GM18505 (cell line): ENCODE measurements at regions not wholly inside any gene's neighbourhood (a gene's known extent, or its start where the extent isn't known, plus 50 kb on each side); places are given as distances from the start of the nearest gene placed in this dataset.
"Not testable (repeated sequence)": the region's sequence is repeated elsewhere in the genome, so short reads cannot be mapped to it uniquely, and the experiment has no call there.

Experiments used
- ATAC-seq: cut with Tn5 transposase; IDR thresholded peaks from one replicate; pipeline ENCODE4 v1.9.1; 2021; ENCODE audit not compliant: unreplicated experiment
- POLR2A ChIP-seq: IDR thresholded peaks from 4 replicates; pipeline ENCODE4 v1.6.1; 2011; ENCODE audit warnings: borderline replicate concordance; ENCODE audit not compliant: insufficient read depth, insufficient read length; ENCODE audit errors: extremely low read depth

DNA sequence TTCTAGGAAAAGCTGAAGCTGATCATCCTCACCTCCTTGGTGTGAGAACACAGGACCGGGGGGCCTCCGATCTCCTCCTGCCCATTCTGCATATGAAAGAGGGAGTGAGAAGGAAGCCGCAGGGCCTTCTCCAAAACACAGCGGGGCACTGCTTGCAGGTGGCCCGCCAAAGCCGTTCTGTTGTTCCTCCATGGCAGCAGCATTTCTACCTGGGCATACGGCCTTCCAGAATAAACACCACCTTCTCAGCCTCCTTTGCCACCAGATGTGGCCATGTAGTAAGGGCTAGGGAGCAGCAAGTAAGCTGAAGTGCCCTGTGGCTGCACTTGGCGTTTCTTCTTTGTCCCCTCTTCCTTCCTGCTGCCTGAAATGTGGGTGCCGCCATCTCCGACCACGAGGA, 214.9 kb downstream of the TOMM20 start:
- no peak for TF ChIP-seq POLR2A
- ATAC-seq = no peak

DNA sequence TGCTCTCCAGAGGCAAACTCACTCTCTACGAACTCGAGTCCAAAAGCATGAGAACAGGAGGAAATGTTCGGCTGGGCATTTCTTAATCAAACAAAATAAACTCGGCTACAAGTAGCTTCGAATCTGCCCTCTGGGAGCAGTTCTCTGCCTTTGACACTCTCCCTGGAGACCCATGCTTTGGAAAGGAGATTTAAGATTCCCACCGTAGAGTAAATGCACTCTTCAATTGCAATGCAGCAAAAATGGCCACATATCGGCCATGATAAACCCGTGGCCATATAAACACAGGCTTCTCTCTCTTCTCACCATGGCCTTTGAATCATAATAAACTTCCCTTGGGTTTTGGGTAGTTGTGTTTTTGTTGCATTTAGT, 215.4 kb downstream of the TOMM20 start:
- no peak for ATAC-seq

DNA sequence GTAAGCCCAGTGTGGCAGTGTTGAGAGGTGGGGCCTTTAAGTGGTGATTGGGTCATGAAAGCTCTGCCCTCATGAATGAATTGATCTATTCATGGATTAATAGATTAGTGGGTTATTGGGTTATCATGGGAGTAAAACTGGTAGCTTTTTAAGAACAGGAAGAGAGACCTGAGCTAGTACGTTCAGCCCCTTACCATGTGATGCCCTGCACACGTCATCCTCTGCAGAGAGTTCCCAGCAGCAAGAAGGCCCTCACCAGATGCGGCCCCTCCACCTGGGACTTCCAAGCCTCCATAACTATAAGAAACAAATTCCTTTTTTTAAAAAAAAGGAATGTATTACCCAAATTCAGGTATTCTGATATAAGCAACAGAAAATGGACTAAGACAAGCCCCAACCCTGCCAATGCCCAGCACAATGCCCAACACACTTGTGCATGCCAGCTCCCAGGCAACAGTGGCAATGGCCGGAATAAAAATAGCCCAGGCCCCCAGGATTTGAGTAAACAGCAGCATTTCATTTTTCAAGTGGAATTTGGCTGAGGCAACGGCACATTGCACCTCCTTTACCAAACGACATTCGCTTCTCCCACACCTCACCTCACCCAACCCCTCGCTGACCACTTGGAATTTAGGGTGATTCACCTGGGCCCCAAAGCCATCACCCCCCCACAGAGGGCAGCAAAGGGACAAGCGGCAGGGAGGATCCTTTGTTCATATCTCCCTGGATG, 215.9 kb downstream of the TOMM20 start:
- no peak for TF ChIP-seq POLR2A
- no peak for ATAC-seq

More for the DNA sequence above, 215.4 kb downstream of the TOMM20 start:
- TF ChIP-seq POLR2A = no peak

DNA sequence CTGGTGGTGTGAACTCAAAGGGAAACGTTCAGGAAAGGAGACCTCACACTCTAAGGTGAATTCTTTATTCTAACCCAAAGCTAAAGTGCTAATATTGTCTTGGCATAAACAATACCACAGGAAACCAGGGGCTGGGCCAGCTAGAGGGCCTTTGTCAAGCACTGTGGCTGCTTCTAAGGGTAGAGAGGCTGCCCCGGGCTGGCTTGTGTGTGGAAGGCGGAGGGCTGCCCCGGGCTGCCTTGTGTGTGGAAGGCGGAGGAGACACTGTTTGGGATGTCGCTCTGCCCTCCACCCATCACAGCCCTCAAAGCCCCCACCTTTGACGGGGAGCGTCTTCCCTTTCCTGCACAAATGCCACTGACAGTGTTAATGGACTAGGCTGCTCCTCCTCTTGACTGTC, 216.8 kb downstream of the TOMM20 start:
- TF ChIP-seq POLR2A = no peak
- ATAC-seq = no peak

DNA sequence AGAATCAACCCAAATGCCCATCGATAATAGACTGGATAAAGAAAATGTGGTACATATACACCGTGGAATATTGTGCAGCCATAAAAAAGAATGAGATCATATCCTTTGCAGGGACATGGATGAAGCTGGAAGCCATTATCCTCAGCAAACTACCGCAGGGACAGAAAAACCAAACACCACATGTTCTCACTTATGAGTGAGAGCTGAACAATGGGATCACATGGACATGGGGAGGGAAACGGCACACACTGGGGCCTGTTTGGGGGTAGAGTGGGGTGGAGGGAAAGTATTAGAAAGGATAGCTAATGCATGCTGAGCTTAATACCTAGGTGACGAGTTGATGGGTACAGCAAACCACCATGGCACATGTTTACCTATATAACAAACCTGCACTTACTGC, 217.5 kb downstream of the TOMM20 start:
- ATAC-seq = not testable (repeated sequence)

DNA sequence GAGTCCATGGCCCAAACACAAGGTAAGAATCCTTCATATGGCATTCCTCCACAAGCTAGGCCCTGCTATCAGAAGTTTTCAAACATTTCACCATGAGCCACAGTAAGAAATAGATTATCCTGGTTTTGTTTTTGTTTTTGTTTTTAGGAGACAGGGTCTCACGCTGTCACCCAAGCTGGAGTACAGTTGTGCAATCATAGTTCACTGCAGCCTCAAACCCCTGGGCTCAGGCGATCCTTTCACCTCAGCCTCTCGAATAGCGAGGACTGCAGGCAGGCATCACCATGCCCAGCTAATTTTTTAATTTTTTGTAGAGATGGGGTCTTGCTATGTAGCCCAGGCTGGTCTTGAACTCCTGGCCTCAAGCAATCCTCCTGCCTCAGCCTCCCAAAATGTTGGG, 218.8 kb downstream of the TOMM20 start:
- ATAC-seq = no peak
- TF ChIP-seq POLR2A = no peak

DNA sequence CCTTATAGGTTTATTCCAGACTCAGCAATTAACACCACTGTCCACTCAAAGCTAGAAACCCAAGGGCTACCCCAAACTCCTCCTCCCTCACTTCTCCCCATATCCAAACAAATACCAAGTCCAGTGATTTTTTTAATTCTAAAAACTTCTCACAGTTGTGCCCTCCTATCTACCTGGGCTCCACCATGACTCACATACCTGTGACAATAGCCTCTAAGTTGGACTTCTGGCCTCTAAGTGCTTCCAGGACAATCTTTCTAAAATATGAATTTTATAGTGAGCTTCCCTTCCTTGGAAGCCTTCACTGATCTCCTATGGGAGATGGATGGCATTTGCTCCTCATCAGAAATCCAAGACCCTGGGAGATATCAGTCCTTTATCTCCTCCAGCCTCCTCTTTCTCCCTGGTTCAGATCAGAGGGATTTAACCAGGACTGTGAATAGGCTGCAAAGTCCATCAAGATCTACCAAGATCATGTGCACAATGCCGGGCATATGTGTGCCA, 219.3 kb downstream of the TOMM20 start:
- TF ChIP-seq POLR2A = no peak
- ATAC-seq = no peak

DNA sequence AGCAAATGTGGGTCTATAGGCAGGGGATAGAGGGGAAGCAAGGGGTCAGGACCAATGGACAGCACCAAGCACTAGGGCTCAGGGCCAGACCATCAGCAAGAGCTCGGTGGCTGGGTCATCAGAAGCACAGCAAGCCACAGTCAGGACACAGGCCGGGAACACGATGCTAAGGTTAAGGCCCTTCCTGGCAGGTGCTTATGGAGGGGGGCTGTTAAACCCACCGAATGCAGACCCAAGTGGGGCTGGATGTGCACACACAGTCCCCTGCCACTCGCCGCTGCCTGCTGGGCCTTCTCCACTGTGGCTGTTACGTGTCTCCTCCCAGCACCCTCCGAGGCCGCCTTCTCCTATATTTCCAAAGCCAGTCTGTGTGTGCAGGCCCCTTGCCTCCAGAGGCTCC, 220.1 kb downstream of the TOMM20 start:
- ATAC-seq = no peak
- TF ChIP-seq POLR2A = no peak

DNA sequence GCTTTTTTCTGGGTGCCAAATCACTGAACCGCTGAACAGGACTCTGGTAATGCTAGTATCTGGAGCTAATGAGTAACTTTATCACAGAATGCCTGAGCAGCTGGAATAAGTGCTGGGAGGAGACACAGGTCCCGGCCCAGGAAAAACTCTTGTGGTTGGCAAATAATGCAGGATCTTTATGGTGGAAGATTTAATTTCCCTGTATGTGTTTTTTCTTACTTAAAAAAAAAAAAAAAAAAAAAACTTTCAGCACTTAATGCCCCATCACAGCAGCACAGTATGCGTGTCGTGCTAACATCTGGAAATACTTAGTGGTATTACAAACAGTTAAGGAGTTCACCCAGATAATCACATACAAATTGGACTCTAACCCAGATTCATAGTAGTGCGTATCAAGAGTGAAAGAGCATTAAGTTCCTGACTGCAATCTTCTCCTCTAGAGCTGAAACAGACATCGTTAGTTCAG, 220.7 kb downstream of the TOMM20 start:
- ATAC-seq = no peak
- no peak for TF ChIP-seq POLR2A

DNA sequence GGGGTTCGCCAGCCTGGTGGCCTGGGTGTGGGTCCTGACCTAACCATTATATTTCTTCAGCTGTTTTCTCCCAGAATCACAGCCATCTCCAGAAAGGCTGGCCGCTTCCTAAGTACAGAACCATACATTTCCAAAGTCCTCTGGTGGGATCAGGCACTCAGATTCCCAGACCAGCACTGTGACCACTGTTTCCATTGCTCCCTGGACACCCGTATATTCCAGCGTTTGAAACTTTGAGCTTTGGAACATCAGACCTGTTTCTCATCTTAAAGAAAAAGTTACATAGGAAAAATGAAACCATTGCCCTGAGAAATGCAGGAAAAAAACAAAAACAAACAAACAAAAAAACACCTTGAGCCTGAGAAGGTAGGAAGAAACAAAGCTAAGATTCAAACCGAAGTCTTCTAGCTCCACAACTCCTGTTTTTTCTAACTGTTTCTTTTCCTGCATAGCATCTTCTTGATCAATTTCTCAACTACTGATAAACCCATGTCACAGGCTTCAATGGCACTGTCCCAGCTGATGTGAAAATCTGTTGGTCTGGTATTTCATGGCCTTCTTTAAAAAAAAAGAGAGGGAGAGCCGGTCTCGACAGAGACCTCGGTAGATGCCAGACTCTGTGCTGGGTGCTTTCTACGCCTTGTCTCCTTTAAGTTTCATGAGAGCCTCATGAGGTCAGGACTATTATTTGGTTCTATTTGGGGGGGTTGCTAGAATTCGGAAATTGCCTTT, 221.3 kb downstream of the TOMM20 start:
- no peak for TF ChIP-seq POLR2A
- no peak for ATAC-seq

DNA sequence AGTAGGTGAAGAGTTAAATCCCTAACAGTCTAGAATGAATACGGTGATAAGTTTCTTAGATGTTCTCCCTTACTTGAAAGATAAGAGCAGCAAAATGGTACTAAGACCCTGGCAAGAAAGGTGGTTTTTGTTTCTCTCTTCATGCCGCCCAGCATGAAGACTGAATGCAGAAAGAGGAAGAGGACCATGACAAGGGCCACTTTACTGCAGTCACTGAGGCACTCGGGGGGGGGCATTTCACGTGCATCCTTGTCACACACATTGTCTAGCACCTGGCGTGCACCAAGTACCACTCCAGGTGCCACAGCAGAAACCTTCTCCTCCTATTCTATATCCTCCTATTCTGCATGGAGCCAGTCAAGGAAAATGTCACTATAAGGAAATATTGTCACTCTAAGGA, 222.0 kb downstream of the TOMM20 start:
- ATAC-seq = no peak
- TF ChIP-seq POLR2A = no peak

DNA sequence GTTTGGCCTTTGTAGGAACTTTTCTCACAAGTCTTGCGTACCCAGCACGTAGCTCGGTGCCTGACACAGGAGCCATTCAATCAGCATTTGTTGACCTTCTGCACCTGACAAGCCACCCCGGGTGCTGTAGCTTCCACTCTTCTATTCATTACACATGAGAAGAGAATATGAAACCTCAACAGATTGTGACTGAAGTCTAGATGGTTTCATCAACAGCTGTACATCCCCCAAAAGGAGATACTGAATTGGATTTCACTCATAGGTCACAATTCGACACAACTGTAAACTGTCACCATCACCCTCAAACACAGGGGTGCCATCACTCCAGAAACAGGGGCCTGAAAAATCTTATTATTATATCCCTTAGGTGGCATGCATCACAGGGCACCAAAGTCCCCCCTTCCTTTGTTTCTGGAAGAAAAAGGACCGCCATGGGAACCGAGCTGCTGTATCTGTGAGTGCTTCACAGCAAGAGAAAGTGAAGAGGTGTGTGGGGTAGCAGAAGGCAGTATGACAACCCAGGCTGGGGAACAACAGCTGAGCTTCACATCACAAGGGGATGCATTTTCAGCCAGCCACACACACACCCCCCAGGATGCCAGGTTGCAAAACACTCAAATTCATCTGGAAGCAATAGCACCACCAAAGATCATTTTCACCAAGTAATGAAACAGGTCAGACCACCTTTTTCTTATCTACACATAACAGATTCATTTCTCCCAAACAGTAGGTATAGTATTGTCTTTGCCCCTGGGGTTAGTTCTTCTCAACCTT, 225.7 kb downstream of the TOMM20 start:
- no peak for ATAC-seq
- no peak for TF ChIP-seq POLR2A

DNA sequence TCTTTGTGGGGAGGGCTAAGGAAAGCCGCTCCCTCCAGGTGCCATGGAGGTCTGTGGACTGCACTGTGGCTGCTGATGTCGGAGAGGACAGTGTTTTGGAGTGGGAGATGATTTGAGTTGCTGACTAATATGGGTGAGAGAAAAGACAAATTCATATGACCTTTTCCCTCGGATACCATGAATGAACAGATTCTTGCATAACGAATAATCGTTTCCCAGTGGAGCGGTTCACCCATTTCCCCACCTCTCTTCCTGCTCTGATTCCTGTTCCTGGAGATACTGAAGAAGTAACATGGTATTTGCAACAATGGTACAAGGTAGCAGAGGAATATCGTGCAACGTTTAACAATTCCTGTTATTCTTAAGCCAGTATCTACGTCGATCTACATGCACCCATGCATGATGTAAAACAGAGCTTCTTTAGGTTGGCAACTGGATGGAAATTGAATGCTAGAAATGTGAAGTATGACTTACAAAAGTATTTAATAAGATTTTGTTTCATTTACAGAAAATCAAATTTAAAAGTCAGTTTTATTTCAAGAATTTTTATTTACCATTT, 227.1 kb downstream of the TOMM20 start:
- no peak for ATAC-seq
- no peak for TF ChIP-seq POLR2A
